ENCODE measurements at regions not wholly inside any gene's neighbourhood (a gene's known extent, or its start where the extent isn't known, plus 50 kb on each side); places are given as distances from the start of the nearest gene placed in this dataset.
"Not testable (repeated sequence)": the region's sequence is repeated elsewhere in the genome, so short reads cannot be mapped to it uniquely, and the experiment has no call there.

DNA sequence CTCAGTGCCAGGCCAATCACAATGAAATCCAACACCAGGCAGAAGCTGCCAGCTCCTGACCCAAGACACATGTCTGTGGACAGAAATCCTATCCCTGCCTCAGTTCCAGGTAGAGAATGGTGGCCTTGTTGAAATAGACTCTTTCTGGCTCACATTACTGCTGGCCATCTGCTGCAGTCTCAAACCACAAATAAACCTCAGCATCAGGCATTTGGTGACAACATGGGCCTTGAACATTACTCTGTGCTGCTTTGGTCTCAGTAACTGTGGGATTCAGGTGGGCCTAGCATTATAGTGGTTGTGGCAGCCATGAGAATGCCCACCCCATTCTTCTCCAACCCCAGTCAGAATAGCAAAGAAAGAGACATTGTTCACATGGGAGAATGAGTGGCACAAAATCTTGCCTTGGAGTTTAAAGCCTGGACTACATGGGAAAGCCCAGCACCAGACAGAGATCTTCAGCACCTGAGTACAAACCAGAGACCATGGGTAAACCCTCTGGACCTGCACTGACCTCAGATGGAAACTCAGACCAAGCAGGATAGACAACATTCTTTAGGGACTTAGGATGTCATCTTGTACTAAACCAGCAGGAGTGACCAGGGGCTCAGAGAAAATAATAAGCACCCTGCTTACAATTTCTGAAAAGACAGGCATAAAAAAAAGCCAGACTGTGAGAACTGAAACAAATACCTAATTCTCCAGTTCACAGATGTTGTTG lies 50.4 kb upstream of the TRAM1L1 start:
- DNase-seq (no peak), ATAC-seq (no peak)
- Histone ChIP-seq H3K27me3 (no peaks in the 10 kb centered on the region), H3K4me1 (no peaks in the 10 kb centered on the region), H3K4me3 (no peak overlapping the region), H3K9me3 (no peaks in the 10 kb centered on the region), H3K36me3 (no peaks in the 10 kb centered on the region), H3K27ac (no peak overlapping the region)
- TF ChIP-seq, protein P1, sequence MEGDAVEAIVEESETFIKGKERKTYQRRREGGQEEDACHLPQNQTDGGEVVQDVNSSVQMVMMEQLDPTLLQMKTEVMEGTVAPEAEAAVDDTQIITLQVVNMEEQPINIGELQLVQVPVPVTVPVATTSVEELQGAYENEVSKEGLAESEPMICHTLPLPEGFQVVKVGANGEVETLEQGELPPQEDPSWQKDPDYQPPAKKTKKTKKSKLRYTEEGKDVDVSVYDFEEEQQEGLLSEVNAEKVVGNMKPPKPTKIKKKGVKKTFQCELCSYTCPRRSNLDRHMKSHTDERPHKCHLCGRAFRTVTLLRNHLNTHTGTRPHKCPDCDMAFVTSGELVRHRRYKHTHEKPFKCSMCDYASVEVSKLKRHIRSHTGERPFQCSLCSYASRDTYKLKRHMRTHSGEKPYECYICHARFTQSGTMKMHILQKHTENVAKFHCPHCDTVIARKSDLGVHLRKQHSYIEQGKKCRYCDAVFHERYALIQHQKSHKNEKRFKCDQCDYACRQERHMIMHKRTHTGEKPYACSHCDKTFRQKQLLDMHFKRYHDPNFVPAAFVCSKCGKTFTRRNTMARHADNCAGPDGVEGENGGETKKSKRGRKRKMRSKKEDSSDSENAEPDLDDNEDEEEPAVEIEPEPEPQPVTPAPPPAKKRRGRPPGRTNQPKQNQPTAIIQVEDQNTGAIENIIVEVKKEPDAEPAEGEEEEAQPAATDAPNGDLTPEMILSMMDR (IDR thresholded peaks at IDR 0.05) = no peak
- intact Hi-C loops (cut with DNase I) = no loop called here

DNA sequence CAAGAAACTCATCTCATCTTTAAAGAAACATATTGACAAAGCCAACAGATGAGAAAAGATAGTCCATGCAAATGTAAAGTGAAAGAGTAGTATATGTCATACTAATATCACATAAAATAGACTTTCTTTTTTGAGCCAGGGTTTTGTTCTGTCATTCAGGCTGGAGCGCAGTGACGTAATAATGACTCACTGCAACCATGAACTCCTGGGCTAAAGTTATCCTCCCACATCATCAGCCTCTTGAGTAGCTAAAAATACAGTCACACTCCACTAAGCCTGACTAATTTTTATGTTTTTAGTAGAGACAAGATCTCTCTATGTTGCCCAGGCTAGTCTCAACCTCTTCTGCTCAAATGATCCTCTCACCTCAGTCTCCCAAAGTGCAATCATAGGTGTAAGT lies 51.8 kb upstream of the TRAM1L1 start:
- intact Hi-C loops (cut with DNase I) = no loop called here
- ATAC-seq (no peak), DNase-seq (no peak)

DNA sequence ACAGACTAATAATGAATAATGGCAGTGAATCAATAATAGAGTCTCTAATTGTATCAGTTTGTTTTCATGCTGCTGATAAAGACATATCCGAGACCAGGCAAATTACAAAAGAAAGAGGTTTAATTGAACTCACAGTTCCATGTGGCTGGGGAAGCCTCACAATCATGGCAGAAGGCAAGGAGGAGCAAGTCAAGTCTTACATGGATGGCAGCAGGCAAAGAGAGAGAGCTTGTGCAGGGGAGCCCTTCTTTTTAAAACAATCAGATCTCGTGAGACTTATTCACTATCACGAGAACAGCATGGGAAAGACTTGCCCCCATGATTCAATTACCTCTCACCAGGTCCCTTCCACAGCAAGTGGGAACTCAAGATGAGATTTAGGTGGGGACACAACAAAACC lies 53.4 kb upstream of the TRAM1L1 start:
- DNase-seq = not testable (repeated sequence)

More for the DNA sequence above, 51.8 kb upstream of the TRAM1L1 start:
- Histone ChIP-seq H3K9me3 (no peaks in the 10 kb centered on the region), H3K4me3 (no peak overlapping the region), H3K36me3 (no peaks in the 10 kb centered on the region), H3K27ac (no peak overlapping the region), H3K4me1 (no peaks in the 10 kb centered on the region), H3K27me3 (no peaks in the 10 kb centered on the region)
- TF ChIP-seq, protein P1 (IDR thresholded peaks at IDR 0.05) = no peak

DNA sequence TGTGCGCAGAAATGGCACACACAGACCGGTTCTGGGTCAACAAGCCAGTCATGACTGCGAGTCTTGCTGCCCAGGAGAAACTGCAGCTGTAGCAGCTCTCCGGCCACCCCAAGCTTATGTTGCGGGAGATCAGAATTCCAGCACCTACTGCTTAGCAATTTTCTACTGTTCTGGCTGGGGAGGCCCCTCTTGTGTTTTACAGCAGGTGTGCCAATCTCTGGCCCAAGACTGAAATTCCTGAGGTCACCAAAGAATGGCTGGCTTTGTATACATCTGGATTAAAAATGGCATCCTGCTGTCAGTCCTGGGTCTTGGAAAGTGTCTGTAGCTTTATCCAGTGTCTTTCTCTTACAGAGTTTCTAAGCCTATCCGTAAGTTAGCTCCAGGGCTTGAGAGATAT lies 68.9 kb upstream of the TRAM1L1 start:
- TF ChIP-seq, protein P1 (IDR thresholded peaks at IDR 0.05) = no peak
- H3K27ac ChIP-seq = no peak overlapping the region
- no peaks in the 10 kb centered on the region for H3K4me1 ChIP-seq
- H3K36me3 ChIP-seq = no peaks in the 10 kb centered on the region
- DNase-seq (no peak), ATAC-seq (no peak)
- no peaks in the 10 kb centered on the region for H3K27me3 ChIP-seq
- H3K9me3 ChIP-seq = peaks cover 0 to 12% of the 10 kb centered on the region in 2 donors
- no peak overlapping the region for H3K4me3 ChIP-seq
- intact Hi-C loops (cut with DNase I) = no loop called here

More for the DNA sequence above, 53.4 kb upstream of the TRAM1L1 start:
- H3K27ac ChIP-seq; H3K4me3 ChIP-seq; H3K9me3 ChIP-seq; ATAC-seq; H3K27me3 ChIP-seq; H3K4me1 ChIP-seq; intact Hi-C loops (cut with DNase I); H3K36me3 ChIP-seq: not testable (repeated sequence)

DNA sequence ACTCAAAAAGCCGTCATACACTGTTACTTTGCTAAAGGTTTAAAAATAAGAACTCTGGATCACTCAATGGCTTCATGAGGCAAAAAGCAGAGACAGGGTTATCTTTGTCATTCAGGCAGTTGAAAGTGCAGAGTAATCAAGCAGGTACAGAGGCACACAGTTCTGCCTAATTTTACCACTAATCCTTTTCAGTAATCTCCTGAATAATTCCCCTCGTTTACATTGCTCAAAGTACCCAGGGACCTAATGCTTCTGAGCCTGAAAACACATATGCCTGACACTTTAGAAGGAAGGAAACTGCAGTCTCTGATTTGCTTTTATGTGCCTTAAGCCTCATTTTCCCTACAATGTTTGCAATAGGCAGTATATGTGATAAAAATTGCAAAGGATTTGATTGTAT lies 71.4 kb upstream of the TRAM1L1 start:
- intact Hi-C loops (cut with DNase I) = no loop called here
- no peaks in the 10 kb centered on the region for H3K4me1 ChIP-seq
- ATAC-seq (no peak), DNase-seq (no peak)
- no peak overlapping the region for H3K4me3 ChIP-seq
- no peak overlapping the region for H3K27ac ChIP-seq
- H3K36me3 ChIP-seq = no peaks in the 10 kb centered on the region
- H3K27me3 ChIP-seq = no peaks in the 10 kb centered on the region
- H3K9me3 ChIP-seq = peaks cover 0 to 3% of the 10 kb centered on the region in 2 donors
- TF ChIP-seq, protein P1 (IDR thresholded peaks at IDR 0.05) = no peak

DNA sequence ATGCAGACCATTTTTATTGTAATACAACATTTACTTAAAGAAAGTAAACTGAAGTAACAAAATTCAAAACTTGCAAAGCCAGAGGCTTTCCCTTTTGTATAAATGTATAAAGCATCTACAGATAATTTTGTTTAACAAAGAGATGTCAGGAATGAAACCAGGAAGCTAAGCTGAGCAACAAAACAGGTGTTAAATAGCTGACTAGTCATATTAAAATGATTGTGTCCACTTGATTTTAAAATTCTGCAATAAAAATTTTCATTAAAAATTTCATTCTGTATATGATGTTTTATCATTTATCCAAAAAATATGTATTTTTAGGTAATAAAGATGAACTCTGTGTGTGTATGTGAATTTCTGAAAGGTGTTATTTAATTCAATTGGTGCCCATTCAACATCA lies 72.0 kb upstream of the TRAM1L1 start:
- Histone ChIP-seq H3K4me3 (no peak overlapping the region), H3K4me1 (no peaks in the 10 kb centered on the region), H3K36me3 (no peaks in the 10 kb centered on the region), H3K27ac (no peak overlapping the region), H3K27me3 (no peaks in the 10 kb centered on the region), H3K9me3 (peaks cover 0 to 3% of the 10 kb centered on the region in 2 donors)
- TF ChIP-seq, protein P1 (IDR thresholded peaks at IDR 0.05) = no peak
- ATAC-seq = no peak
- intact Hi-C loops (cut with DNase I) = no loop called here
- DNase-seq = no peak

All from left lung (tissue), 4 donors.